Psoas muscle (tissue), 7 donors: ENCODE measurements at regions not wholly inside any gene's neighbourhood (a gene's known extent, or its start where the extent isn't known, plus 50 kb on each side); places are given as distances from the start of the nearest gene placed in this dataset.

Source experiments
- ATAC-seq, 4 donors: fragments of 200-7000 bp; cut with Tn5 transposase; one replicate each; pipeline ENCODE4 v1.9.1; 2020; ENCODE audit warnings: moderate library complexity in 3 of 4, mild to moderate bottlenecking in 2 of 4
- DNase-seq, 2 donors: peaks; one replicate each; pipeline ENCODE4 v3.0.0-alpha.2; 2020
- H3K27ac ChIP-seq: fragments of 200-600 bp; one replicate; pipeline ENCODE4 v1.8.0; 2022
- H3K27me3 ChIP-seq, 3 donors: fragments of 200-600 bp in 1 of 3; one replicate each; pipeline versions ENCODE4 v1.6.1 to v1.8.0; 2013 to 2022; ENCODE audit warnings: low read length in 2 of 3, mild to moderate bottlenecking in 2 of 3, moderate library complexity in 1 of 3; ENCODE audit not compliant: insufficient read depth in 3 of 3
- H3K36me3 ChIP-seq, 2 donors: fragments of 200-600 bp in 1 of 2; one replicate each; pipeline versions ENCODE4 v1.6.1 to v1.8.0; 2013 to 2022; ENCODE audit warnings: low read depth in 1 of 2, mild to moderate bottlenecking in 1 of 2, moderate library complexity in 1 of 2; ENCODE audit not compliant: insufficient read depth in 1 of 2
- H3K4me1 ChIP-seq: fragments of 200-600 bp; one replicate; pipeline ENCODE4 v1.8.0; 2022
- H3K4me3 ChIP-seq: fragments of 200-600 bp; one replicate; pipeline ENCODE4 v1.8.0; 2022; ENCODE audit warnings: mild to moderate bottlenecking
- H3K9me3 ChIP-seq: fragments of 200-600 bp; one replicate; pipeline ENCODE4 v1.8.0; 2022
- CTCF ChIP-seq: fragments of 200-600 bp; IDR thresholded peaks from one replicate; pipeline ENCODE4 v1.8.0; 2022; ENCODE audit warnings: antibody characterized with exemption
- WGBS, 3 donors: extraction: QIAGEN DNeasy Blood & Tissue Kit; methylation state at CpG; one replicate each; pipeline versions ENCODE4 v1.1.6 to v1.1.7; 2013; 5-methylcytosine and 5-hydroxymethylcytosine counted together
- intact Hi-C, 2 donors: fragments of 100-400 bp; cut with DNase I; formaldehyde crosslinking; loops; one replicate each; pipeline versions ENCODE4 v1.11.0 to v1.14.2; 2022
- donor health status: healthy with polysubstance abuse.
- donor health status: DM: no; HTN: no; CAD: no; lungs with moderate emphysema.
- donor health status: Bipolar disorder and iron deficiency.
- donor health status: healthy.
- donor health status: DM: yes; HTN: yes; CAD: no.
- donor health status: DM: no; HTN: no; CAD: no.
- donor health status: DM: yes; HTN: yes; CAD: no.

DNA sequence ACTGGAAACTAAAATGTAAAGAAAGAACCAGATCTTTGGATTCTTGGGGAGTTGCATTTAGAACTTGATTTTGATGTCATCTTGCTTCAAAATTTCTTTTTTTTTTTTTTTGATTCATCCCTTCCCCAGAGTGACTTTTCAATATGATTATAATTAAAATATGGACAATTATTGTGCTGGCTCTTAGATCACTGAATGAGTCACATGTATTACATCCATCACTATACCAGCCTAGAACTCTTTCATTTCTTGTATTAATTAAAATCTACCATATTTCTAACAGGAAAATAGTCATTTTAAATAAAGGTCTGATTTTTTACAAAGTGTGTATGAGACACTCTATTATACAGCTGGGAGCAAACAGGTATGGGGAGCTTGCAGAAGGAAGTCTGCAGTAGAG, 269.5 kb upstream of the AKR1E2 start:
- no peak for DNase-seq
- no peak for ATAC-seq
- Histone ChIP-seq H3K27ac (no peak overlapping the region), H3K4me1 (no peaks in the 10 kb centered on the region), H3K27me3 (no peaks in the 10 kb centered on the region), H3K9me3 (no peaks in the 10 kb centered on the region), H3K36me3 (no peaks in the 10 kb centered on the region), H3K4me3 (no peak overlapping the region)
- intact Hi-C loops, result no loop called here
- TF ChIP-seq CTCF, result no peak

GRCh38 chr10:4555920-4556319, 270.1 kb upstream of the AKR1E2 start:
- intact Hi-C loops, result no loop called here
- no peaks in the 10 kb centered on the region for H3K36me3 ChIP-seq
- no peaks in the 10 kb centered on the region for H3K9me3 ChIP-seq
- whole genome bisulfite sequencing, 3 donors, result 88 to 91% (median 90%) methylated on average over 3 of the region's 3 CpGs
- no peak for TF ChIP-seq CTCF
- no peaks in the 10 kb centered on the region for H3K4me1 ChIP-seq
- DNase-seq (no peak), ATAC-seq (no peak)
- no peak overlapping the region for H3K27ac ChIP-seq
- no peak overlapping the region for H3K4me3 ChIP-seq
- no peaks in the 10 kb centered on the region for H3K27me3 ChIP-seq

DNA sequence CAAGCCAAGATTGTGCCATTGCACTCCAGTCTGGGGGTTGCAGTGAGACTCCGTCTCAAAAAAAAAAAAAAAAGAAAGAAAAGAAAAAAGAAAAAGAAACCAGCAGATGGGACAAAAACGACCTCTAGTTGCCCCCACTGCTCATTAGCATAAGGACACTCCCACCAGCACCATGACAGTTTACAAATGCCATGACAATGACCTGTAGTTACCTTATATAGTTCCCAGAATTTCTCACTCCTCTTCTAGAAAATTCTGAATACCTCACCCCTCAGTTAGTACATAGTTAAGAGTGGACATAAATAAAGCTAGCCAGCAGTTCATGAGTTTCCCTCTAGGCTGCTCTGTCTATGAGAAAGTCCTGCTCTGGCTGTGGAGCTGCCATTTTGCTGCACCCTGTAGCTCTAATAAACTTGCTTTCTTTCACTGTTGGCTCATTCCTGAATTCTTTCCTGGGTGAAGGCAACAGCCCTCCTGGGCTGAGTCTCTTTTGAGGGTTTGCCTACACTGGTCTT, 276.8 kb upstream of the AKR1E2 start:
- 71 to 84% (median 81%) methylated on average over 2 of the region's 2 CpGs for WGBS, 3 donors
- intact Hi-C loops, result no loop called here

GRCh38 chr10:4546931-4547330, 279.1 kb upstream of the AKR1E2 start:
- Histone ChIP-seq H3K9me3 (no peaks in the 10 kb centered on the region), H3K27me3 (no peaks in the 10 kb centered on the region), H3K4me1 (no peaks in the 10 kb centered on the region), H3K27ac (no peak overlapping the region), H3K4me3 (no peak overlapping the region), H3K36me3 (no peaks in the 10 kb centered on the region)
- no peak for DNase-seq
- no peak for ATAC-seq
- WGBS, 3 donors, result 89 to 98% (median 95%) methylated on average over 1 of the region's 1 CpG
- TF ChIP-seq CTCF, result no peak
- intact Hi-C loops, result no loop called here

More for the DNA sequence above, 276.8 kb upstream of the AKR1E2 start:
- DNase-seq (no peak), ATAC-seq (no peak)
- Histone ChIP-seq H3K27me3 (no peaks in the 10 kb centered on the region), H3K4me1 (no peaks in the 10 kb centered on the region), H3K9me3 (no peaks in the 10 kb centered on the region), H3K4me3 (no peak overlapping the region), H3K27ac (no peak overlapping the region), H3K36me3 (no peaks in the 10 kb centered on the region)
- no peak for TF ChIP-seq CTCF

DNA sequence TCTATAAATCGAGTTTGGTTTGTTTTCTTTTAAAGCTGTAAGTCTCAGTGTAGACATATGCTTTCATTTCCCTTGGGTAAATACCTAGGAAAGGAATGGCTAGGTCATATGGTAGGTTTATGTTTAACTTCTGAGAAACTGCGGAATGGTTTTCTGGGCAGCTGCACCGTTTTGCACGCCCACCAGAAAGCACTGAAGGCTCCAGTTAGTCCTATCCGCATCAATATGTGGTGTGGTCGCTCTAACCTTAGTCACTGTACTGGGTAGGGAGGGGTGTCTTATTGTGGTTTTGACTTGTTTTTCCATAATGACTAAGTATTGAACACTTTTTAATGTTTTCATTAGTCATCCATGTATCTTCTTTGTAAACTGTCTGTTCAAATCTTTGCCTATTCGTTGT, 279.5 kb upstream of the AKR1E2 start:
- no peak for ATAC-seq
- no peak for TF ChIP-seq CTCF

More for the DNA sequence above, 279.5 kb upstream of the AKR1E2 start:
- no peak for DNase-seq
- H3K9me3 ChIP-seq, result no peaks in the 10 kb centered on the region
- intact Hi-C loops, result no loop called here
- no peak overlapping the region for H3K27ac ChIP-seq
- H3K27me3 ChIP-seq, result no peaks in the 10 kb centered on the region
- H3K36me3 ChIP-seq, result no peaks in the 10 kb centered on the region
- no peaks in the 10 kb centered on the region for H3K4me1 ChIP-seq
- no peak overlapping the region for H3K4me3 ChIP-seq
- 92 to 100% (median 96%) methylated on average over 7 of the region's 7 CpGs for WGBS, 3 donors
